ENCODE measurements at regions not wholly inside any gene's neighbourhood (a gene's known extent, or its start where the extent isn't known, plus 50 kb on each side); places are given as distances from the start of the nearest gene placed in this dataset.
"Not testable (repeated sequence)": the region's sequence is repeated elsewhere in the genome, so short reads cannot be mapped to it uniquely, and the experiment has no call there.

DNA sequence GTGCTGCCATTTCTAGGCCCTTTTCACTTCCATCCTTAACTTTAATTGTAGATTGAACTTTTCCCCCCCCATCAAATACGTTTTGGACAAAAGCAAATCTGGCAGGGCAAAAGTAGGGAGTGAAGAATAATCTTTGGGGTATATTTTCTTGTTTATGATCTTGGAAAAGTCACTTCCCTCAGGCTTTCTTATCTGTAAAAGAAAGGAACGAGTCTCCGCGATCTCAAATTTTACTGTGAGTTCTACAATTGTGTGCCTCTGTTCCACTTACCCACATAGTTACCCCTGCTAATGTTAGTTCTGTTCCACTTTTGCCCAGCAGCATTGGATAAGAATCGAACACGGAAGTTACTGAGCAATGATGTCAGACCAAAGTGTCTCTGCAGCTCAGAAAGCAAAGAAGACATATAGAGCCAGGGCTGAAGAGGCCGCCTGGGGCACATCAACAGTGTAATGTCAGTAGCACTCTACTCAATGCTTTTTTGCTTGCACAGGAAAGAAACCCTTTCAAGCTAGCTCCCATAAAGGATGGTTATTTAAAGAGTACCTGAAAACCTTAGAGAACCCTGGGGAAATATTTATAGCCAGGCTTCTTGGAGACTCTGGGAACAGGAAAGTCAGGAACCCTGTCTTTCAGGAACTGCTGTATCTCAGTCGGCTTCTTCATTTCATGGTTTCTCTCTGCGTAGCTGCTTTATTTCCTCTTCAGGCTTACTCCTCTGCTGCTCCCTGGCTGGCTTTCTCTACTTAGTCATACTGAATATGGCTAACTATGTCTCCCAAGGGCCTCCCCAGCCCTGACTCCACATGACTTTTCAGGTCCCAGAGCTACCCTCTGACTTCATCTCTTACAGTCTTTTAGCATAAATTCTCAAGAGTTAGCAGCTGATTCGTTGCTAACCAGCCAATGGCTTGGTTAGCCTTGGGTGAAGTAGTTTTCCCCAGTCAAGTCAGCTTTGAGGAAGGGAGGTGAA, 123.7 kb upstream of the FAM3C start:
- no peak for DNase-seq

DNA sequence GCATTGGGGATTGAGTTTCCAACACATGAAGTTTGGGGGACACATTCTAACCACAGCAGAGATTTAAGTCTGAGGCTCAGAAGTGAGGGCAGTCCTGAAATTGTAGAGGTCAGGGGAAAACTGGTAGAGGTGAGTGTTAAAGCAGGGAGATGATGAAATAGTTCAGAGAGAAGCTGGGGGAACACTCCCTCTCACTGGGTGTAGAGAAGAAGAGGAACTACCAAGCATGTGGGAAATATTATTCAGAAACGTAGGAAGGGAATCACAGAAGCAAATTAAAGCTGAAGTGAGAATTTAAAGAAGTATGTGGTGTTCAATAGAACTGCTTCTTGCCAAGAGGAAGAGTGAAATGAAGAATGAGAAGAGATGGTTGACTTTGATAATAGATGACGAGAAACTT, 121.5 kb upstream of the FAM3C start:
- DNase-seq = no peak

DNA sequence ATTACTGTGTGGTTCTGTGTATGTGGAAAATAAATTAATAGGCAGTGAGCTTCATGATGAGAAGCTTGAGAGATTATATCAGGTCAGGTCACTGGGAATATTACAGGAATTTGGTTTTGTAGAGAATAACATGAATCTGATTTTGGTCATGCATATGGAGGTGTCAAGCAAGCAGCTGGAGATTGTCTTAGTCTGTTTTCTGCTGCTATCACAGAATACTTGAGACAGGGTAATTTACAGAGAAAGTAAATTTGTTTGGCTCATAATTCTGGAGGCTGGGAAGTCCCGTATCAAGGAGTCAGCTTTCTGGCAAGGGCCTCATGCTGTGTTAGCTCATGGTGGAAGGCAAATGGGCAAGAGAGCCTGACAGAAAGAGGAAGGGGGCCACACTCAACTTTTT, 120.7 kb upstream of the FAM3C start:
- no peak for DNase-seq

DNA sequence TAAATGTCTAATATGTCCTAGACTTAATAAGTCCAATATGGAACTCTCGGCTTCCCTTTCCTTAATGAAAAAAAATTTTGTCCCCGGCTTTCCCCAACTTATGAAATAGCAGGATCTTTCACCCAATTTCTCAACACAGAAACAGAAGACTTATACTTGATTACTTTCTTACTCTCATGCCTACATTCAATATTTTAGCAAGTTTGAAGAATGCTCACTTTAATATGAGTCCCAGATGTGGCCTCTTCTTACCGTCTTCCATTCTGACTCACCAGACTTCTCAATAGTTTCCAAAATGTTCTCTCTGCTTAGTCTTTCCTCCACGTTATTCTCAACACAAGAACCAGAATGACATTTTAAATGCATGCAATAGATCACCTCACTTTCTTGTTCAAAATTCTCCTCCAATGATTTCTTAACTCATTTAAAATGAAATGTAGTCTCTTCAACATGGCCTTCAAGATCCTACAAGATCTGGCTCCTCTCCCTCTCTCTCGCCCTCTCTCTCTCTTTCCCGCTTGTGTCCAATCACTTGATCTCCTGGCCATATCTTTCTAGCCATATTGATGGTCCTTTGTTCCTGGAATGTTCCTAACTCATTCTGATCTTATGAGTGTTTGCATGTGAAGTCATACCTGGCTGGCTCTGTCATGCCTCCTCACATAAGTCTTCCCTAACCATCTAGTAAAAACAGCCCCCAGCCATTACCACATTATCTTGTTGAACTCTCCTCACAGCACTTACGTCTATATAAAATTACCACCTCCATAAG, 119.7 kb upstream of the FAM3C start:
- no peak for DNase-seq

DNA sequence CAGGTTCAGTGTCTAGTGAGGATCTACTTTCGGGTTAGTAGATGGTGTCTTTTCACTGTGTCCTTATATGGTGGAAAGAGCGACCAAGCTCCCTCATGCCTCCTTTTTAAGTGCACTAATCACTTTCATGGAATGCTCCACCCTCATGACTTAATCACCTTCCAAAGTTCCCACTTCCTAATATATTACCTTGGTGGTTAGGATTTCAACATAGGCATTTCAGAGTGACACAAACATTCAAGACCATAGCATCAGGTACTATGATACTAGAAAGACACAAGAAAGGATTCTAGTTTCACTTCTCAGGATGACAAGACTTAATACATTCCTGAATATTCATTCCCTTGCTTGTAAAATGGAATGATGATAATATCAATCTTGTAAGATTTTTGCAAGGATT, 119.1 kb upstream of the FAM3C start:
- no peak for DNase-seq

DNA sequence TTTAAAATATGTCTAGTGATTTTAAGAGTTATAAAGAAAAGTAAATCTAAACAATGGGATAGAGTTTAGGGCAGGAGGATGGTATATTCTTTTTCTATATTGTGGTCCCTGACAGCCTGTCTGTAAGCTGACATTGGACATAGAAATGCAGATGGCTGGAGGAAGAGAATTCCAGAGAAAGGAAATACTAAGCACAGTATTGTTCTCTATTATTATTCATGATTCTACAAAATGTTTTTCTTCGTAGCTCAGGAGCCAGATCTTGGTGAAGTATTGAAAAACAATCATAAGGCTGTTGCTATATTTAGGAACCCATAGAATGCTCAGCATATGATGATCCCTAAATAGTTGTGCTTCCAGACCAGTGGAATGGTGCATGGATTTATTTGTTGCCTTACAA, 117.0 kb upstream of the FAM3C start:
- DNase-seq = no peak

DNA sequence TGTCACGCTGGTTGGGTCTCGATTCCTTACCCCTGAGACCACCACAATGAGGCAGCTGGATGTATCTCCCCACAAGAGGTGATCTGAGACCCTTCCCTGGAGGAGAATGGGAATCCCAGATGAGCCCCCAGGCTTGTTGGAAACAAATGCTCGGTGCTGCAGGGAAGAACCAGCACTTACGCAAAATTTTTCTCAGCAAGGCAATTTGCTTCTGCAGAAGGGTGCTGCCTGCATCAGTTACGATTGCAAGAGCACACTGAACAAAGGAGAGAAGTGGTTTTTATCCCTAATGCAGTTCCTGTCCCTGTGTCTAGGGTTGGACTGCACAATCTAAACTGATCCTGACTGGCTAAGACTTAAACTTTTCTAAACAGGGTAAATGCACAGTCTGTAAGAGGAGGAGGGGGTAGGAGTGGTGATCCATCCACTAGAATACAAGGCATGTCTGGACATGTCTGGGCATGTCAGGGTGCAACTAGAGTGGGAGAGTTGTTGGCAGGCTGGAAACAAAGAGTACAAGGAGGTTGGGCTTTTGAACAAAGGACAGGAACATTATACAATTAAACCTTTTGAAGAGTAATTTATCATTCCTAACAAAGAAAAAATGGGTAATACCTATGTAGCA, 114.9 kb upstream of the FAM3C start:
- DNase-seq = no peak

DNA sequence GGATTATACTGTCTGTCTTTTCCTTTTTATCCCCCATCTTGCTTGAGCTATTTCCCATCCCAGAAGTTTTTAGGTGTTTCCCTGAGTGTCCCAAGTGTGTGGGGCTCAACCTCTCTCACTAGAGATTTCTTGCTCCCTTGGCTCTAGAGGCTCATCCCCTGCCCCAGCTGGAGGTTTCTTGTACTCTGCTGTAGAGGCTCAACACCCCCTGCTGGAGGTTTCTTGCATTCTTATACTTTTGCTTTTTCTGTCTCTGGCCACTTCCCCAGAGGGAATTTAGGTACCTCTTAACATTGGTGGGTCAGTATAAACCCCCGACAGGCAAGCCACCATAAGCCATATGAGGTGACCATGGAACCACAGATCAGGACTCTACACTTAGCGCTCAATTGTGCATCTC, 114.2 kb upstream of the FAM3C start:
- DNase-seq = peak; percentile 16

DNA sequence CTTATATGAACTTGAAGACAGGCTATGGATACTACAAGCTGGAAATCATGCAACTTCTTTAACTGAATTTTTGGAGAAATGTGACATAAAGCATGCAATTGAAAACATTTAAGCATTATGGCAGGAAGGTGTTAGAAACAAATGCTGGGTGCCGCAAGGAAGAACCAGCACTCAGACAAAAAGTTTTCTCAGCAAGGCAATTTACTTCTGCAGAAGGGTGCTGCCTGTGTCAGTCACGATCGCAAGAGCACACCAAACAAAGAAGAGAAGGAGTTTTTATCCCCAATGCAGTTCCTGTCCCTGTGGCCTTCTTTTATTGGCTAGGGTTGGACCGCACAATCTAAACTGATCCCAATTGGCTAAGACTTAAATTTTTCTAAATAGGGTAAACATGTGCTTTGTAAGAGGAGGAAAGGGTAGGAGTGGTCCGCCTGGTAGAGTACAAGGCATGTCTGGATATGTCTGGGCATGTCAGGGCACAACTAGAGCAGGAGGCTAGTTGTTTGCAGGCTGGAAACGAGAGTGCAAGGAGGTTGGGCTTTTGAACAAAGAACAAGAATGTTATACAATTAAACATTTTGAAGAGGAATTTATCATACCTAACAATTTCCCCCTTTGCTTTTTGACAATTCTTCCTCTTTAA, 109.6 kb upstream of the FAM3C start:
- DNase-seq = no peak

DNA sequence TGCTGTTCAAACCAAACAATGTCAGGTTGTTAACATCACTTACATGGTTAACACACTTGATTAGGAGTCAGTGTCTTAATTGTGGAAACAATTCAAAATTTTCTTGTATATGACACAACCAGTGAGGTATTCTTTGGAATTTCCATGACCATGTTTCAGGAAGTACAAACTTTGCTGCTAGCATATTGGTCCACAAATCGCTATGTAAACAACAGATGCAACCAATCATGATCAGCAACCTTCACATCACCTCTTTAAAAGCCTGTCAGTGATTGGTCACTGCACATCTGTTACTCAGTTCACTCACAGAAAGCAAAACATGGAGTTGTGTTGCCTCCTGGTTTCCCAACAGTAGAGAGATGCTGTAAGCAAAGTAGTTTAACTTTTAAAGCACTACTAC, 108.9 kb upstream of the FAM3C start:
- no peak for DNase-seq

DNA sequence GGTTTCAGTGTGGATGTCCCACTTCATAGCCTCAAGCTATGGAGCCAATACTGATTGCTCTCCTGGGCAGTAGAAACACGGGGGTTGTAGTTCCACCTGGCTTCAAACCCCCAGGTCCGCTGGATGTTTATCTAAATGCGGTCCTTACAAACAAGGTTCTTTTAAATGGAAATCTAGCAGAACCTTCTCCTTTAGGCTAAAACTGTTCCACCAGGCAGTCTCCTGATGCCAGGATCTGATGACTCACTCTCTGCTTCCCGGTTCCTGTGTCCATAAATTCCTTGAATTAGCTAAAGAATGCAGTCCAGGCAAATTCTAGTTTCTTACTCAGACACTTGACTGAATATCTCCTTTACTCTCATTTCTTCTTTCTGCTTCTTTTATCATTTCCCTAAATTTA, 108.4 kb upstream of the FAM3C start:
- DNase-seq = no peak

DNA sequence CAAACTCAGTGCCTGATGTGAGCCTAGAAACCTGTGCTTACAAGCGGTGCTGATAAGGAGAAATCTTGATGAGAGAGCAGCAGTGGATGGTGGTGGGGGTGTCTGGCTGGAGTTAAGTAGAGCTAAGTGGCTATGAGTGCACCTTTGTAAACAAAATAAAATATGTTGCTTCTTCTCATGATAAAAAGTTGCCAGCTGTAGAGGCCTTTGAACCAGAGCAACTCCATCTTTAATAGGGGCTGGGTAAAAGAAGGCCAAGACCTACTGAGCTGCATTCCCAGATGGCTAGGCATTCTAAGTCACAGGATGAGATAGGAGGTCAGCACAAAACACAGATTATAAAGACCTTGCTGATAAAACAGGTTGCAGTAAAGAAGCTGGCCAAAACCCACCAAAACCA, 107.6 kb upstream of the FAM3C start:
- no peak for DNase-seq

DNA sequence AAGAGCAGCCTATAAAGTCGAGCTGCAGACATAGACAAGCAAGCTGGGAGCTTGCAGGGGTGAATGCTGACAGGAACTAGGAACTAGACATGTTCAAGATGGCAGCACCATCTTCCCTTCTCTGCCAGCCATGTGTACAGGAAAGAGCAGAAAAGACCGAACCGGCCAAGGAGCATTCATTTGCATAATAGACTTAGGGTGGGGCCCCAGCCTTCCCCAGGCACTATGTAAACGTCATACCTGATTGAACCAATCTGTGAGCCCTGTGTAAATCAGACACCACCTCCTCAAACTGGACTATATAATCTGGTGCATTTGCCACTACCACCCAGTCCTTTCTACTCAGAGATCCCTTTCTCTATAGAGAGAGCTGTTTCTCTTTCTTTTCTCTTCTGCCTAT, 106.9 kb upstream of the FAM3C start:
- no peak for DNase-seq

DNA sequence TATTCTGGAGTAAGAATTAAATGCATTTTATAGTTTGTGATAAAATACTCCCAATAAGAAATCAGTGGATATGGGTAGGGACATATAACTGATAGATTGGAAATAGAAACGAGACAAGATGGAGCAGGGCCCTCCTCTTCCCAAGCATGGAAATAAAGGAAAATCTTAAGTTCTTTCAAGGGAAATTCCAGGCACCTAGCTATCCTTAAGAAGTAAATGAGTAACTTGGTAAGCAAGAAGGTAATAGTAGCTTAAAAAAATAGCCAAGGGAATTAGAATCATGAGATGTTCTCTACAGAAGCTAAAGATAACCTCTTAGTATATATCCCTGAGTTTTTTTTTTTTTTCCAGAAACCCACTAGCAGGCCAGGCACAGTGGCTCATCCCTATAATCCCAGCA, 105.5 kb upstream of the FAM3C start:
- DNase-seq = no peak

DNA sequence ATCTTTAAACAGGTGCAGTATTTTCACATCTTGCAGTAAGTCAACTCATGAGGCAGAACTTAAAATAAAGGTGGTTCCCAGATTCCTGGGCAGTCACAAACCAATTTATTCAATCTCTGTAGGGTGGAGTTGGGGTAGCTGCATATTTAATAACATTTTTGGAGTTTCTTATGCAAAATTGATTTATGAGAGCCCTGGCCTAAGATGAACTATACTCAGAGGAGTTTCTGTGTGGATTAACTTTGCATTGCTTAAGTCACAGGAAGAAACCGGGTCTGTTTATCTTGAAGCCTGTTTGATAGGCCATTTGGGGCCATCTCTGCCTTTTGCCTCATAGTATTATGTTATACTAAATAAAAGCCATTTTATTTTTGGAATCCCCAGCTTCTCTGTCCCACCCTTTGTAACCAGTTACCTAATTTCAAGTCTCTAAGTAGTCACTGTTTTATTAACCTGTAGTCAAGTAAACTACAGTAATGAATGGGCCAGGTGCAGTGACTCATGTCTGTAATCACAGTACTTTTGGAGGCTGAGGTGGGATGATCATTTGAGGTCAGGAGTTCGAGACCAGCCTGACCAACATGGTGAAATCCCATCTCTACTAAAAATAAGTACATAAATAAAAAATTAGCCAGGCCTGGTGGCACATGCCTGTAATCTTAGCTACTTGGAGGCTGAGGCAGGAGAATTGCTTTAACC, 104.4 kb upstream of the FAM3C start:
- DNase-seq = no peak

DNA sequence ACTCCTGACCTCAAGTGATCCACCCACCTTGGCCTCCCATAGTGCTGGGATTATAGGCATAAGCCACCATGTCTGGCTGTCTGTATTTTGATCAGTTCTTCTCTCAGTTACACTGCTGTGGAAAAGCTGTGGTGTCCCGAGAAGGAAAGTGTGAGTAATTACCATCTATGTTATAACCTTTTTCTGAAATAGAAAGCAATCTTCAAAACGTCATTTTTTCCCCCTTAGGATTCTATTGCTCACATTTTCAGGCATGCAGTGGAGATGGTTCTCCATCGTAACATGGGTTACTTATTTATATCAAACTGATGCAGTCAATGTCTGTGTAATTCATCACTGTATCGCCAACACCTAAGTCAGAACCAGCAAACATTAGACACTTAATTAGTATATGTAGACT, 103.5 kb upstream of the FAM3C start:
- no peak for DNase-seq

DNA sequence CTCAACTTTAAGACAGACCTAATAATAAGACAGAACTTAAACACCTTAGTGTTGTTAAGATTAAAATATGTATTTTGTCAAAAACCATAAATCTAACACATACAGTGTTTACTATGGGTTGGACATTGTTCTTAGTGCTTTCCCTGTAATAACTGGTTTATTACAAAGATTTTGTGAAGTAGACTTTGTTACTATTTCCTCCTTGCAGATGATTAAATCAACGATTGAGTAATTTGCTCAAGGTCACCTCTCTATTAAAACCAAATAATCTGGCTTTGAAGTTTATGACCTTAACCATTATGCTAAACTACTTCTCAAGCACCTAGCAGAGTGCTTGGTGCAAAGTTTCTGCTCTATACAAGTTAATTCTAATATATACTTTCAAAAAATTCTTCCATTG, 102.7 kb upstream of the FAM3C start:
- no peak for DNase-seq

DNA sequence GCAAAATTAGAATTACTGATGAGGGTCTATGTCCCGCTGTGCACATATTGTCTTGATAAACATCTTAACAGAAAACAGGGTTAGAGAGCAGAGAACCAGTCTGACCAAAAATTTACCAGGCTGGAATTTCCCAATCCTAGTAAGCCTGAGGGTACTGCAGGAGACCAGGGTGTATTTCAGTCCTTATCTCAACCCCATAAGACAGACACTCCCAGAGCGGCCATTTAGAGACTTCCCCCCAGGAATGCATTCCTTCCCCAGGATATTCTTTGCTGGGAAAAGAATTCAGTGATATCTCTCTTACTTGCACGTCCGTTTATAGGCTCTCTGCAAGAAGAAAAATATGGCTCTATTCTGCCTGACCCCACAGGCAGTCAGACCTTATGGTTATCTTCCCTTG, 101.4 kb upstream of the FAM3C start:
- not testable (repeated sequence) for DNase-seq

DNA sequence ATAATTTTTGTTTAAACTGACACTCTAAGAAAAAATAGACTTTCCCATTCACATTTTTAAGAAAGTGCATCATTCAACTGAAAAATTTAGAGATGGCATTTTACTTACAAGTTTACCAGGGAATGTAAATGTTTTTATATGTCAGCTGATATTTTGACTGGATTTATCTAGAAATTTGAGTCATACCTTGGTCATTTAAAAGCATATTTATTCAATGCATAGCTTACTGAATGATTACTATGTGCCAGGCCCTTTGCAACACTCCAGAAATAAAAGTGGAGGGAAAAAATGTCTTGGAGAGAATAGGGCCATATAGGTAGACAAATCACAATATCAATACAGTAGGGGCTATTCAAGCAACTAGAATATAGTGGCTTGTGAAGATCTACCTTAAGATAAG, 98.4 kb upstream of the FAM3C start:
- no peak for DNase-seq

DNA sequence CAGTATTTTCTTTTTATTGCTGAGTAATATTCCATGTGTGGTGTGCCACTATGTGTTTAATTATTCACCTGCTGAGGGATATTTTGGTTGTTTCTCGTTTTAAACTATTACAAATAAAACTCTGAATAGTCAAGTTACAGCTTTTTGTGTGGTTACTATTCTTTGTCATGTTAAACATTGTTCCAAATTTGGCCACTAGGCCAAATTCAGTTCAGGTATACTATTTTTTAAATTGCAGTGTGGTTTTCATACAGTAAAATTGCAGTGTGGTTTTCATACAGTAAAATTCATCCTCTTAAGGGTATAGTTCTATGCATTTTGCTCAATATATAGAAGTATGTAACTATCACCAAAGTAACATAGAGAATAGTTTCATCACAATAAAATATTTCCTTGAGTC, 97.4 kb upstream of the FAM3C start:
- DNase-seq = no peak

DNA sequence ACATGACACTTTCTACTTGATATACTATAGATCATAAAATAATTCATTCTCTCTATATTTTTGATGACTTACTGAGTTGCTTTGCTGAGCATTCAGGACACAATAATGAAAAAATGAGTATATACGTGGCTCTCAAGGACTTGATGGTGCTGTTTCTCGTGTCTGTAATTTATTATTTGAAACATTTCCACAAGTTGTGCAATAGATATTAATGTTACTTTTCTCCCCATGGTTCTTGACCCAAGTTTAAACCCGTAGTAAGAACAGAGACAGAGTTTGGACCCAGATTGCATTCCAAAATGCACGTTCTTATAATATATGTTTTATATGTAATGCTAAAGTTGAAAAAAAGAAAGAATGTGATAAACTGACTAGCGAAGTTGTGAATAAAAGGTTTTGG, 94.2 kb upstream of the FAM3C start:
- no peak for DNase-seq

DNA sequence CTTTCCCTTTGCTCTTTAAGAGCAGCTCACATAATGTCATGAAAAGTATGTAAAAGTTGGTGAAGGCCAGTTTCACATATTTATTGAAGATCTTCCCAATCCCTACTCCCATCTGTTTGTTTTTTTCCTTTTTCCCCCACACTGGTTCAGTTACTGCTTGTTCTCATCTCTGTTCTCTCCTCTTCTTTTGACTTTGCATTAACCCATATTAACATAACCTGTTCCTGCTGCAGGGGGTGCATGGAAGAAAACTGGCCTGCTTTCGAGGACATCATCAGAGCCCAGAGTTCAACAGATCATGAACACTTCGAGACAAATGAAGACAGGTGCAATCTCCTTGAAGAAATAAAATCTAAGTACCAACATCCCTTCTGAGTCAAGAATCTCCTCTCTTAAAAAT, 93.3 kb upstream of the FAM3C start:
- no peak for DNase-seq

Data from CD4-positive, alpha-beta T cell treated with Interleukin-6 for 4 hours (primary cell).